K562 (cell line): ENCODE measurements at regions not wholly inside any gene's neighbourhood (a gene's known extent, or its start where the extent isn't known, plus 50 kb on each side); places are given as distances from the start of the nearest gene placed in this dataset.

ENCODE experiments used
- ATAC-seq: fragments of 200-7000 bp; cut with Tn5 transposase; 3 replicates; pipeline ENCODE4 v1.9.1; 2020; ENCODE audit warnings: moderate library complexity
- BruUV-seq: library from RNA; stranded (reverse); fragments of 400-500 nt; replicated peaks from 2 replicates; lab custom pipeline; 2021; lab: Mats Ljungman, UMichigan
- CTCF ChIA-PET: fragments of 300-600 bp; formaldehyde crosslinking; extraction: SDS; loops from one replicate; lab custom pipeline; 2021; ENCODE audit warnings: low intra/inter-chr PET ratio; lab: Yijun Ruan, JAX
- POLR2A ChIA-PET: fragments of 300-600, 350-650 bp; sonication (Branson Sonifier 250); formaldehyde crosslinking; extraction: SDS; loops from one replicate; lab custom pipeline; 2021; ENCODE audit warnings: antibody characterized with exemption, inconsistent platforms; lab: Yijun Ruan, JAX
- DNase-seq, 4 experiments: peaks; one replicate each; pipeline versions ENCODE4 v3.0.0 to v3.0.0-alpha.2; 2011 to 2018; ENCODE audit warnings: low spot score in 3 of 4, mixed read lengths in 3 of 4; ENCODE audit errors: extremely low read depth in 1 of 4
- FAIRE-seq: peaks from 2 replicates; lab custom pipeline; 2011; peaks lifted over from hg19 to GRCh38; lab: Jason Lieb, UNC
- H2AFZ ChIP-seq: 2 replicates; pipeline ENCODE4 v1.6.0; 2011; ENCODE audit warnings: low read depth, low read length, control low read depth, inconsistent platforms
- H3K27ac ChIP-seq: fragments of 200-600 bp; 3 replicates; pipeline ENCODE4 v1.8.0; 2011; ENCODE audit warnings: low read depth, mild to moderate bottlenecking, control low read depth, inconsistent platforms, low read length, moderate library complexity, mixed read lengths; ENCODE audit errors: extremely low read depth
- H3K27me3 ChIP-seq, 2 experiments: fragments of 300-600 bp in 1 of 2; 2 replicates in 1 of 2; 3 replicates in 1 of 2; pipeline versions ENCODE4 v1.6.0 to v1.8.0; 2011; ENCODE audit warnings: inconsistent platforms in 2 of 2, low read length in 2 of 2, mild to moderate bottlenecking in 1 of 2, mixed read lengths in 1 of 2, moderate library complexity in 1 of 2; ENCODE audit not compliant: control insufficient read depth in 2 of 2, insufficient read depth in 2 of 2
- H3K36me3 ChIP-seq: fragments of 300-600 bp; 3 replicates; pipeline ENCODE4 v1.8.0; 2011; ENCODE audit warnings: mild to moderate bottlenecking, low read length, inconsistent platforms; ENCODE audit not compliant: control insufficient read depth, insufficient read depth
- H3K4me1 ChIP-seq, 2 experiments: fragments of 200-600 bp in 1 of 2; replicated peaks in 1 of 2; 2 replicates in 1 of 2; 3 replicates in 1 of 2; pipeline versions ENCODE4 v1.5.1 to v1.8.0; 2011; ENCODE audit warnings: inconsistent platforms in 2 of 2, low read length in 2 of 2, mild to moderate bottlenecking in 1 of 2, mixed read lengths in 1 of 2, moderate library complexity in 1 of 2; ENCODE audit not compliant: control insufficient read depth in 2 of 2, insufficient read depth in 2 of 2
- H3K4me2 ChIP-seq: 2 replicates; pipeline ENCODE4 v1.6.1; 2011; ENCODE audit warnings: low read length, control low read depth, inconsistent platforms, mixed read lengths; ENCODE audit not compliant: insufficient read depth
- H3K4me3 ChIP-seq: fragments of 200-600 bp; sonication (generic), shearing (Covaris generic); 2 replicates; pipeline ENCODE4 v1.5.1; 2016; ENCODE audit warnings: control low read depth, inconsistent platforms
- H3K79me2 ChIP-seq: fragments of 200-600 bp; 3 replicates; pipeline ENCODE4 v1.8.0; 2011; ENCODE audit warnings: low read length, inconsistent platforms; ENCODE audit not compliant: control insufficient read depth, insufficient read depth
- H3K9ac ChIP-seq, 2 experiments: 2 replicates each; pipeline versions ENCODE4 v1.6.0 to v1.6.1; 2011; ENCODE audit warnings: low read depth in 2 of 2, low read length in 2 of 2, control low read depth in 1 of 2, inconsistent platforms in 1 of 2, mild to moderate bottlenecking in 1 of 2, mixed read lengths in 1 of 2; ENCODE audit not compliant: insufficient read depth in 1 of 2
- H3K9me1 ChIP-seq: one replicate; pipeline ENCODE4 v1.6.0; 2011; ENCODE audit warnings: inconsistent platforms, mild to moderate bottlenecking, low read length, moderate library complexity; ENCODE audit not compliant: control insufficient read depth, insufficient read depth
- H3K9me3 ChIP-seq: replicated peaks from 2 replicates; pipeline ENCODE4 v1.5.1; 2011; ENCODE audit warnings: low read depth, low read length, inconsistent platforms; ENCODE audit not compliant: control insufficient read depth, insufficient read depth
- H4K20me1 ChIP-seq: replicated peaks from 2 replicates; pipeline ENCODE4 v1.6.1; 2011; ENCODE audit warnings: low read length, inconsistent platforms, mixed read lengths; ENCODE audit not compliant: control insufficient read depth, insufficient read depth
- ARID1B ChIP-seq: fragments of 450-650 bp; IDR thresholded peaks from 2 replicates; pipeline ENCODE4 v1.6.1; 2016; ENCODE audit warnings: antibody characterized with exemption, mild to moderate bottlenecking, inconsistent platforms
- FIP1L1 ChIP-seq: fragments of 200-400 bp; formaldehyde crosslinking; IDR thresholded peaks from 2 replicates; pipeline ENCODE4 v1.6.1; 2018; ENCODE audit warnings: mild to moderate bottlenecking, low read depth, low read length; ENCODE audit not compliant: poor library complexity, severe bottlenecking
- HDGF ChIP-seq: fragments of 450-650 bp; IDR thresholded peaks from 2 replicates; pipeline ENCODE4 v1.6.1; 2016
- KDM4B ChIP-seq, 2 experiments: fragments of 450-650 bp in 1 of 2; sonication (generic) in 1 of 2; IDR thresholded peaks; 2 replicates each; pipeline ENCODE4 v1.6.1; 2016 to 2017; ENCODE audit warnings: borderline replicate concordance in 2 of 2, antibody characterized with exemption in 1 of 2, low read depth in 1 of 2, mild to moderate bottlenecking in 1 of 2
- NFATC3 ChIP-seq: fragments of 450-650 bp; IDR thresholded peaks from 2 replicates; pipeline ENCODE4 v1.6.1; 2017; ENCODE audit warnings: mild to moderate bottlenecking
- NFXL1 ChIP-seq: fragments of 450-650 bp; formaldehyde crosslinking; IDR thresholded peaks from 2 replicates; pipeline ENCODE4 v1.4.0; 2021; ENCODE audit warnings: mild to moderate bottlenecking
- POLR2AphosphoS2 ChIP-seq: IDR thresholded peaks from 2 replicates; pipeline ENCODE4 v1.6.1; 2012; ENCODE audit warnings: low read length, improper control_type of control experiment
- POU5F1 ChIP-seq: fragments of 150-350 bp; IDR thresholded peaks from 2 replicates; pipeline ENCODE4 v1.6.1; 2014; ENCODE audit warnings: borderline replicate concordance, low read length, low read depth, mild to moderate bottlenecking; ENCODE audit not compliant: partially characterized antibody
- ZBTB17 ChIP-seq: fragments of 450-650 bp; formaldehyde crosslinking; IDR thresholded peaks from 2 replicates; pipeline ENCODE4 v1.4.0; 2020; ENCODE audit warnings: mild to moderate bottlenecking
- ZNF212 ChIP-seq: fragments of 450-650 bp; formaldehyde crosslinking; IDR thresholded peaks from 2 replicates; pipeline ENCODE4 v1.4.0; 2020; ENCODE audit warnings: mild to moderate bottlenecking
- in situ Hi-C: fragments of 300-500 bp; cut with MboI; formaldehyde crosslinking; loops from 4 replicates; pipeline ENCODE4 v1.15.0; 2018; ENCODE audit warnings: inconsistent platforms, mixed read lengths
- intact Hi-C: fragments of 100-400 bp; cut with micrococcal nuclease; formaldehyde crosslinking; loops from 2 replicates; pipeline ENCODE4 v1.14.2; 2022
- TF ChIP-seq, protein P1 (sequence below): IDR thresholded peaks from 2 replicates; pipeline ENCODE4 v1.6.1; 2012; ENCODE audit warnings: low read depth, low read length, improper control_type of control experiment, borderline replicate concordance
- TF ChIP-seq, protein P2 (sequence below): fragments of 450-650 bp; formaldehyde crosslinking; IDR thresholded peaks from 2 replicates; pipeline ENCODE4 v1.4.0; 2020; ENCODE audit warnings: mild to moderate bottlenecking
- TF ChIP-seq, protein P3 (sequence below): sonication (generic); formaldehyde crosslinking; IDR thresholded peaks from 2 replicates; pipeline ENCODE4 v1.8.0; 2023; ENCODE audit warnings: missing genetic modification reagents, mild to moderate bottlenecking, borderline replicate concordance

DNA sequence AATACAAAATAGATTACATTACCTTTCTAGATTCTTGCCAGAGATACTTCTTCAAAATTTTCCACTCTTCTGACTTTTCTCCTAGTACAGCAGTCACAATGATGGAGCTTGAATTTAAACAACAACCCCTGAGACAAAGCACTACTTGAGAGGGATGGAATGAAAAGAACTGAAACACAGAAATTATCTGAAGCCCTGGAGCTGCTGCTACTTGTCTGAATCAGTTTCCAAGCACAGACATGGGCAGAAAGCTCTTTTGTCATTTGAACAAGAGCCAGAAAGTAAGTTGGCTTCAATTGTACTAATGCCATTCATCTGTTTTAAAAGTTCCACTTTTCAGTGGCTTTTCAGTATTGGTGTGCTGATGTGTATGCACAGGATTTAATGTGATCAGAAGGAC, 718.5 kb upstream of the ARPP21 start:
- Histone ChIP-seq H3K27me3 (no peaks in the 10 kb centered on the region), H3K9ac (no peak overlapping the region), H3K9me3 (peaks cover 2% of the 10 kb centered on the region; the same call in 1 of the 2 replicates), H4K20me1 (no peaks in the 10 kb centered on the region), H3K9me1 (no peaks in the 10 kb centered on the region), H3K4me1 (no peaks in the 10 kb centered on the region), H3K4me2 (no peak overlapping the region), H3K4me3 (no peak overlapping the region), H3K36me3 (no peaks in the 10 kb centered on the region), H3K79me2 (no peaks in the 10 kb centered on the region), H2AFZ (no peak overlapping the region), H3K27ac (no peak overlapping the region)
- ATAC-seq (no peak), FAIRE-seq (no peak), DNase-seq (no peak)
- CTCF ChIA-PET, result no interaction called here
- in situ Hi-C loops, result no loop called here
- POLR2A ChIA-PET, result no interaction called here
- TF ChIP-seq KDM4B (IDR thresholded peaks at IDR 0.05; ENCODE audit: borderline replicate concordance in 2 of 2, low read depth in 1 of 2) (no peak), NFATC3 (no peak), ZNF212 (CRISPR knock-in tag) (no peak), POU5F1 (no peak), POLR2AphosphoS2 (no peak), ARID1B (no peak), ZBTB17 (CRISPR knock-in tag) (no peak), NFXL1 (CRISPR knock-in tag) (no peak), HDGF (no peak), FIP1L1 (no peak)
- TF ChIP-seq, protein P1, sequence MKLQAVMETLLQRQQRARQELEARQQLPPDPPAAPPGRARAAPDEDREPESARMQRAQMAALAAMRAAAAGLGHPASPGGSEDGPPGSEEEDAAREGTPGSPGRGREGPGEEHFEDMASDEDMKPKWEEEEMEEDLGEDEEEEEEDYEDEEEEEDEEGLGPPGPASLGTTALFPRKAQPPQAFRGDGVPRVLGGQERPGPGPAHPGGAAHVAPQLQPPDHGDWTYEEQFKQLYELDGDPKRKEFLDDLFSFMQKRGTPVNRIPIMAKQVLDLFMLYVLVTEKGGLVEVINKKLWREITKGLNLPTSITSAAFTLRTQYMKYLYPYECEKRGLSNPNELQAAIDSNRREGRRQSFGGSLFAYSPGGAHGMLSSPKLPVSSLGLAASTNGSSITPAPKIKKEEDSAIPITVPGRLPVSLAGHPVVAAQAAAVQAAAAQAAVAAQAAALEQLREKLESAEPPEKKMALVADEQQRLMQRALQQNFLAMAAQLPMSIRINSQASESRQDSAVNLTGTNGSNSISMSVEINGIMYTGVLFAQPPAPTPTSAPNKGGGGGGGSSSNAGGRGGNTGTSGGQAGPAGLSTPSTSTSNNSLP, result no peak
- TF ChIP-seq, protein P2, sequence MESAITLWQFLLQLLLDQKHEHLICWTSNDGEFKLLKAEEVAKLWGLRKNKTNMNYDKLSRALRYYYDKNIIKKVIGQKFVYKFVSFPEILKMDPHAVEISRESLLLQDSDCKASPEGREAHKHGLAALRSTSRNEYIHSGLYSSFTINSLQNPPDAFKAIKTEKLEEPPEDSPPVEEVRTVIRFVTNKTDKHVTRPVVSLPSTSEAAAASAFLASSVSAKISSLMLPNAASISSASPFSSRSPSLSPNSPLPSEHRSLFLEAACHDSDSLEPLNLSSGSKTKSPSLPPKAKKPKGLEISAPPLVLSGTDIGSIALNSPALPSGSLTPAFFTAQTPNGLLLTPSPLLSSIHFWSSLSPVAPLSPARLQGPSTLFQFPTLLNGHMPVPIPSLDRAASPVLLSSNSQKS (CRISPR knock-in tag), result no peak
- TF ChIP-seq, protein P3, sequence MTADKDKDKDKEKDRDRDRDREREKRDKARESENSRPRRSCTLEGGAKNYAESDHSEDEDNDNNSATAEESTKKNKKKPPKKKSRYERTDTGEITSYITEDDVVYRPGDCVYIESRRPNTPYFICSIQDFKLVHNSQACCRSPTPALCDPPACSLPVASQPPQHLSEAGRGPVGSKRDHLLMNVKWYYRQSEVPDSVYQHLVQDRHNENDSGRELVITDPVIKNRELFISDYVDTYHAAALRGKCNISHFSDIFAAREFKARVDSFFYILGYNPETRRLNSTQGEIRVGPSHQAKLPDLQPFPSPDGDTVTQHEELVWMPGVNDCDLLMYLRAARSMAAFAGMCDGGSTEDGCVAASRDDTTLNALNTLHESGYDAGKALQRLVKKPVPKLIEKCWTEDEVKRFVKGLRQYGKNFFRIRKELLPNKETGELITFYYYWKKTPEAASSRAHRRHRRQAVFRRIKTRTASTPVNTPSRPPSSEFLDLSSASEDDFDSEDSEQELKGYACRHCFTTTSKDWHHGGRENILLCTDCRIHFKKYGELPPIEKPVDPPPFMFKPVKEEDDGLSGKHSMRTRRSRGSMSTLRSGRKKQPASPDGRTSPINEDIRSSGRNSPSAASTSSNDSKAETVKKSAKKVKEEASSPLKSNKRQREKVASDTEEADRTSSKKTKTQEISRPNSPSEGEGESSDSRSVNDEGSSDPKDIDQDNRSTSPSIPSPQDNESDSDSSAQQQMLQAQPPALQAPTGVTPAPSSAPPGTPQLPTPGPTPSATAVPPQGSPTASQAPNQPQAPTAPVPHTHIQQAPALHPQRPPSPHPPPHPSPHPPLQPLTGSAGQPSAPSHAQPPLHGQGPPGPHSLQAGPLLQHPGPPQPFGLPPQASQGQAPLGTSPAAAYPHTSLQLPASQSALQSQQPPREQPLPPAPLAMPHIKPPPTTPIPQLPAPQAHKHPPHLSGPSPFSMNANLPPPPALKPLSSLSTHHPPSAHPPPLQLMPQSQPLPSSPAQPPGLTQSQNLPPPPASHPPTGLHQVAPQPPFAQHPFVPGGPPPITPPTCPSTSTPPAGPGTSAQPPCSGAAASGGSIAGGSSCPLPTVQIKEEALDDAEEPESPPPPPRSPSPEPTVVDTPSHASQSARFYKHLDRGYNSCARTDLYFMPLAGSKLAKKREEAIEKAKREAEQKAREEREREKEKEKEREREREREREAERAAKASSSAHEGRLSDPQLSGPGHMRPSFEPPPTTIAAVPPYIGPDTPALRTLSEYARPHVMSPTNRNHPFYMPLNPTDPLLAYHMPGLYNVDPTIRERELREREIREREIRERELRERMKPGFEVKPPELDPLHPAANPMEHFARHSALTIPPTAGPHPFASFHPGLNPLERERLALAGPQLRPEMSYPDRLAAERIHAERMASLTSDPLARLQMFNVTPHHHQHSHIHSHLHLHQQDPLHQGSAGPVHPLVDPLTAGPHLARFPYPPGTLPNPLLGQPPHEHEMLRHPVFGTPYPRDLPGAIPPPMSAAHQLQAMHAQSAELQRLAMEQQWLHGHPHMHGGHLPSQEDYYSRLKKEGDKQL, result no peak
- intact Hi-C loops, result no loop called here
- no TSS peak for BruUV-seq
